Retinal pigment epithelial cell (primary cell): ENCODE measurements at regions not wholly inside any gene's neighbourhood (a gene's known extent, or its start where the extent isn't known, plus 50 kb on each side); places are given as distances from the start of the nearest gene placed in this dataset.

Source experiments
- DNase-seq: peaks from one replicate; pipeline ENCODE4 v3.0.0-alpha.2; 2010; ENCODE audit warnings: low read depth
- H3K4me3 ChIP-seq: 2 replicates; pipeline ENCODE4 v1.5.1; 2011; ENCODE audit warnings: mild to moderate bottlenecking, low read length, control low read depth, moderate library complexity
- TF ChIP-seq, protein P1 (sequence below): conservative IDR thresholded peaks from 2 replicates; pipeline ENCODE4 v1.5.1; 2011; ENCODE audit warnings: low read depth, low read length, control low read depth, inconsistent platforms

DNA sequence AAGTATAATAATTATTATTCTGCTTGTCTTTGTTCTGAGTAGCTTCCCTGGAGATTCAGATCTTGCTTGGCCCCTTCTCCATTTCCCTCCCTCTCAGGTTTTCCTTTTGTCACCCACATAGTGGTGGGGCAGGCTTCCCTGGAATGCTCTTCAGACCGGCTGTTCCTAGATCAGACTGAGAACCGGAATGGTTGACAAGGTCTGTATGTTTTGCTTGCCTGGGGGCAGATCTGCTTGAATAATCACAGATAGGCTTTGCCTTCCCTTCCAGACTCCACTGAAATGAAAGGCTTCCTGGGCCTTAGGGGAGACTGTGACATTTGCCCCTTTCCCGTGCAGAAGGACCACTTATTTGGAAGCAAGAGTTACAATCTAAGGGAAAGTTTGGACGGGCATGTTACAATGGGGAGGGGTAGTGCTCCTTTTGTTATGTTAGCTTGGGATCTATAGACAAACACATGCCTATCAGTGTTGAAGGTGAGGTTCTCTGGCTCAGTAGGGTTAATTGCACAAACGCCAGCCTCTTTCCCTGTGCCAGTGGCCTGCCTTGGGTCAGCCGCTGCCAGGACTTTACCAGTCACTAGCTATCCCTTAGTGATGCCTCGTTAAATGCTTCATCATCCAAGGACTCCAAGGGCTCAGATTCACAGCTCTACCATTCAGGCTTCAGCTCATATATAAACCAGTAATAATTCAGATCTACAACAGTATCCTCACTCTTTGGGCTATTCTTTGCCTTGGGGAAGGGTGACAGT is 178.6 kb downstream of the SNAPC1 start:
- no peak overlapping the region for H3K4me3 ChIP-seq
- TF ChIP-seq, protein P1, sequence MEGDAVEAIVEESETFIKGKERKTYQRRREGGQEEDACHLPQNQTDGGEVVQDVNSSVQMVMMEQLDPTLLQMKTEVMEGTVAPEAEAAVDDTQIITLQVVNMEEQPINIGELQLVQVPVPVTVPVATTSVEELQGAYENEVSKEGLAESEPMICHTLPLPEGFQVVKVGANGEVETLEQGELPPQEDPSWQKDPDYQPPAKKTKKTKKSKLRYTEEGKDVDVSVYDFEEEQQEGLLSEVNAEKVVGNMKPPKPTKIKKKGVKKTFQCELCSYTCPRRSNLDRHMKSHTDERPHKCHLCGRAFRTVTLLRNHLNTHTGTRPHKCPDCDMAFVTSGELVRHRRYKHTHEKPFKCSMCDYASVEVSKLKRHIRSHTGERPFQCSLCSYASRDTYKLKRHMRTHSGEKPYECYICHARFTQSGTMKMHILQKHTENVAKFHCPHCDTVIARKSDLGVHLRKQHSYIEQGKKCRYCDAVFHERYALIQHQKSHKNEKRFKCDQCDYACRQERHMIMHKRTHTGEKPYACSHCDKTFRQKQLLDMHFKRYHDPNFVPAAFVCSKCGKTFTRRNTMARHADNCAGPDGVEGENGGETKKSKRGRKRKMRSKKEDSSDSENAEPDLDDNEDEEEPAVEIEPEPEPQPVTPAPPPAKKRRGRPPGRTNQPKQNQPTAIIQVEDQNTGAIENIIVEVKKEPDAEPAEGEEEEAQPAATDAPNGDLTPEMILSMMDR: no peak
- no peak for DNase-seq

DNA sequence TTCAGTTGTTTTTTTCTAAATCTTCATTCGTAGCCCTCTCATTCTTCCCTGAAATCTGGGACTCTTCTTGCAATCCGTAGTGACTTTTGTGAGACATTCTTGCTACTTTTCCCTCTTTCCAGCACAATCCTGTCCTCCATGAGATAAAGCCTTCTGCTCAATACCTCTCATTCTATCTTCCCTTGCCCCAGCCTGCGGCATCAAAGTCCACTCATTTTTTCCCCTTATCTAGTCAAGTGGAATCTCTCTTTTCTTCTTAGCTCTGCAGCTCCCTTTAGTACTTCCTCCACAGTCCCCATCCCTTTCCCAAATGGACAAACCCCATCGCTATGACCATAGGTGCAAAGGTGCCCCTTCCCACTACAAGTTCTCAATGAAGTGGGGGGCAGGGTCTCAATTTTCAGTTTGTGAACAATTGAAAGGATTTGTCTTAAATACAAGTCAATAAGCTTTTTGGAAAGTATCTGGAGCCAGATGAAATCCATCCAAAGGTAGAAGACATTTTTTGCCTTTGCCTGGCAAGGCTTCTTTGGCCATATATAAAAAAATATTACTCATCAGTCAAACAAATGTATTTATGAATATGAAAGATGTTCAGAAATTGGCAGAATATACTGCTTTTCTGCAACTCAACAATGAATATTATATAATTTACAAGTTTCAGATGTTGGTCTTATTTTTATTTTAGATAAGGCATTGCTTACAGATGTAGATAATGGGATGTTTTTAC is 179.4 kb downstream of the SNAPC1 start:
- H3K4me3 ChIP-seq: no peak overlapping the region
- no peak for DNase-seq

DNA sequence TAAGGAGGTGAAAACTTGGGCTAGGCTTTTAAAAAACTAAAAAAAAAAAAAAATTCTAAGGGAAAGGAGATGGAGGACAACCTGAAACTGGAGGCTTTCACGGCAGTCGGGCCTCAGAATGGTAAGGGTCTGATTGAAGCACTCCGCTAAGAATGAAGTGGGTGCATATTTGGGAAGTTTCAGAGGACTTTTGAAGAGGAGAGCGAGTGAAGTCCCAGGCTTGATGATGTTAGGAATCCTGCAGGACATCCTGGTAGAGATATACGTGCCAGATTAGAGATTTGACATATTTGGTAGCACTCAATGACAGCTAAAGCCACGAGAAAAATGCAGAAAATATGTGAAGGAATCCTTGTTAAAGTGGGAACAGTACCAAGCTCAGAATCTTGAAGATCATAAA is 186.2 kb downstream of the SNAPC1 start:
- DNase-seq: no peak
- H3K4me3 ChIP-seq: no peak overlapping the region
- TF ChIP-seq, protein P1: no peak

More for the DNA sequence above, 179.4 kb downstream of the SNAPC1 start:
- TF ChIP-seq, protein P1: no peak

DNA sequence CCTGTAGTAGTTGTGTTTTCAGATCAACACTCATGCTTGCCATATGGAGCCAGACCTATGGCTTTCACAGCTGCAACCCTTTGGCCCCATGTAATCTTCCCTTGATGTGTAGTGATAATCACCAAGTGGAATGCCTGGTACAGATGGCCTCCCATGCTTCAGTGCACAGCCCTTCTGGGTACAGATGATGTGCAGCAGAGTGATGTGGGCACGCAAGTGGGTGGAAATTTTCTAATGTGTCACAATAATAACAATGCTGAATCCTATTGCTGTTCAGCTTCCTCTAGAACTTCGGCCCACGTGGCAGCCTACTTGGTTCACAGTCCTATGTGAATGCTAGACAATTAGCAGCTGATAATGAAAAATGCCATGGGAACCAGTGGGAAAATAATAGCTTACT is 188.1 kb downstream of the SNAPC1 start:
- TF ChIP-seq, protein P1: no peak
- no peak for DNase-seq
- H3K4me3 ChIP-seq: no peak overlapping the region

DNA sequence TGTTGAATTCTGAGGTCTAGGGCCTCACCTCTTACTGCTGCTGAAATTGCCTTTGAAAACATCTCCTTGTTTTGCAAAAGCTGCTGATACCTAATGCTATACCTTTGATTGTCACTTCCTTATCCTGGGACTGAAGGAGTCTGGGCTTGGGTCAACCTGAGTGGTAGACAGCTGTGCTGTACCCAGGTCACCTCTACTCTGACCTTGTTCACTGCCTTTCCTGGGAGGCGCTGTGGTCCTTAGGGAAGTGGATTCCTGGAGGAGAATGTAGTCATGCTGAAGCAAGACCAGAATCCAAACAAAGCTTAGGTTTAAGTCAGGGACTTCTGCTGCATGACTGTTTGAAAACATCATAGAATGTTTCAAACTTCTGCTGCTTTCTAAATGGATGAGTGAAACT is 191.4 kb downstream of the SNAPC1 start:
- TF ChIP-seq, protein P1: no peak
- DNase-seq: no peak
- H3K4me3 ChIP-seq: no peak overlapping the region

DNA sequence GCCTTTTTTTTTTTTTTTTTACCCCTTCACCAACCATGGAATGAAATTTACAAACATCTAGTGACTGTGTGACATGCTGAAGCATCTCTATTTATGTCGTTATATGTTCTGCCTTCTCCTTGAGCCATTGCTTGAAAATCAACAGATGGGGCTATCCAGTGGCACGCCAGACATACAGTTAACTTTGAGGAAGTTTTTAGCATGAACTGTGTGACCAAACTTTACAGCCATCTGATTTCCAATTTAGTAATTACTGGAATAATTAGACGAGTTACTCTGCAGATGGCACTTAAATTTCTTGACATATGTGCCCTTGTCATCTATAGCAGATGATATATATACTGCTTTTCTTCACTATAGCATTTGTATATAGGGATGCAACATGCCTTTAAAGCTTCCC is 192.1 kb downstream of the SNAPC1 start:
- TF ChIP-seq, protein P1: no peak
- no peak for DNase-seq
- no peak overlapping the region for H3K4me3 ChIP-seq

DNA sequence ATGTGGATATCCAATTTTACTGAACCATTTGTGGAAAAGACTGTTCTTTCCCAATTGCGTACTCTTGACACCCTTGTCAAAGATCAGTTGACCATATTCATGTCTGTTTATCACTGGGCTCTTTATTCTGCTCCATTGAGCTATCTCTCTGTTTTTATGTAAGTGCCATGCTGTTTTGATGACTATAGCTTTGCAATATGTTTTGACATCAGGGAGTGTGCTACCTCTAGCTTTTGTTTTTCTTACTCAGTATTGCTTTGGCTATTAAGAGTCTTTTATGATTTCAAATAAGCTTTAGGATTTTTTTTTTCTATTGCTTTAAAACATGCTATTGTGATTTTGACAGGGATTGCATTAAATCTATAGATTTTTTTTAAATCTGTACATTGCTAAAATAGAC is 194.3 kb downstream of the SNAPC1 start:
- H3K4me3 ChIP-seq: no peak overlapping the region
- TF ChIP-seq, protein P1: no peak
- no peak for DNase-seq
